GM18870 (cell line): ENCODE measurements at regions not wholly inside any gene's neighbourhood (a gene's known extent, or its start where the extent isn't known, plus 50 kb on each side); places are given as distances from the start of the nearest gene placed in this dataset.
A peak's percentile ranks its signal among the peaks of the same experiment; 100 is the strongest.
"Not testable (repeated sequence)": the region's sequence is repeated elsewhere in the genome, so short reads cannot be mapped to it uniquely, and the experiment has no call there.

Experiments used
- ATAC-seq: cut with Tn5 transposase; IDR thresholded peaks from one replicate; pipeline ENCODE4 v1.9.1; 2021; ENCODE audit warnings: moderate library complexity; ENCODE audit not compliant: unreplicated experiment

- no peak for ATAC-seq
Measured at GRCh38 chr6:15016813-15017212, 229.1 kb upstream of the JARID2 start.

GRCh38 chr6:15017261-15017660 is 228.6 kb upstream of the JARID2 start:
- no peak for ATAC-seq

- no peak for ATAC-seq
Measured at GRCh38 chr6:15017803-15018202, 228.1 kb upstream of the JARID2 start.

- no peak for ATAC-seq
Measured at GRCh38 chr6:15020119-15020770, 225.6 kb upstream of the JARID2 start.

GRCh38 chr6:15021074-15021473 is 224.8 kb upstream of the JARID2 start:
- no peak for ATAC-seq

GRCh38 chr6:15023018-15023417 is 222.9 kb upstream of the JARID2 start:
- not testable (repeated sequence) for ATAC-seq

GRCh38 chr6:15023448-15023847 is 222.4 kb upstream of the JARID2 start:
- peak; percentile 92 for ATAC-seq

- ATAC-seq: no peak
Measured at GRCh38 chr6:15025446-15025845, 220.4 kb upstream of the JARID2 start.

GRCh38 chr6:15026832-15027231 is 219.0 kb upstream of the JARID2 start:
- no peak for ATAC-seq

- no peak for ATAC-seq
Measured at GRCh38 chr6:15027472-15027871, 218.4 kb upstream of the JARID2 start.

- ATAC-seq: no peak
Measured at GRCh38 chr6:15032015-15032414, 213.9 kb upstream of the JARID2 start.

GRCh38 chr6:15033850-15034203 is 212.0 kb upstream of the JARID2 start:
- no peak for ATAC-seq

- no peak for ATAC-seq
Measured at GRCh38 chr6:15036690-15037245, 209.1 kb upstream of the JARID2 start.

GRCh38 chr6:15037253-15037652 is 208.6 kb upstream of the JARID2 start:
- no peak for ATAC-seq

GRCh38 chr6:15038013-15038791 is 207.7 kb upstream of the JARID2 start:
- ATAC-seq: no peak

GRCh38 chr6:15039136-15039535 is 206.7 kb upstream of the JARID2 start:
- no peak for ATAC-seq

- ATAC-seq: no peak
Measured at GRCh38 chr6:15042938-15043337, 202.9 kb upstream of the JARID2 start.

GRCh38 chr6:15044146-15044882 is 201.6 kb upstream of the JARID2 start:
- ATAC-seq: no peak

GRCh38 chr6:15044948-15045347 is 200.9 kb upstream of the JARID2 start:
- no peak for ATAC-seq

GRCh38 chr6:15046751-15047150 is 199.1 kb upstream of the JARID2 start:
- ATAC-seq: no peak

GRCh38 chr6:15048367-15048766 is 197.5 kb upstream of the JARID2 start:
- no peak for ATAC-seq
